K562 (cell line): ENCODE measurements at regions not wholly inside any gene's neighbourhood (a gene's known extent, or its start where the extent isn't known, plus 50 kb on each side); places are given as distances from the start of the nearest gene placed in this dataset.

Source experiments
- ATAC-seq: fragments of 200-7000 bp; cut with Tn5 transposase; 3 replicates; pipeline ENCODE4 v1.9.1; 2020; ENCODE audit warnings: moderate library complexity
- BruUV-seq: library from RNA; stranded (reverse); fragments of 400-500 nt; replicated peaks from 2 replicates; lab custom pipeline; 2021; lab: Mats Ljungman, UMichigan
- CTCF ChIA-PET: fragments of 300-600 bp; formaldehyde crosslinking; extraction: SDS; loops from one replicate; lab custom pipeline; 2021; ENCODE audit warnings: low intra/inter-chr PET ratio; lab: Yijun Ruan, JAX
- POLR2A ChIA-PET: fragments of 300-600, 350-650 bp; sonication (Branson Sonifier 250); formaldehyde crosslinking; extraction: SDS; loops from one replicate; lab custom pipeline; 2021; ENCODE audit warnings: antibody characterized with exemption, inconsistent platforms; lab: Yijun Ruan, JAX
- DNase-seq, 4 experiments: peaks; one replicate each; pipeline versions ENCODE4 v3.0.0 to v3.0.0-alpha.2; 2011 to 2018; ENCODE audit warnings: low spot score in 3 of 4, mixed read lengths in 3 of 4; ENCODE audit errors: extremely low read depth in 1 of 4
- FAIRE-seq: peaks from 2 replicates; lab custom pipeline; 2011; peaks lifted over from hg19 to GRCh38; lab: Jason Lieb, UNC
- H2AFZ ChIP-seq: 2 replicates; pipeline ENCODE4 v1.6.0; 2011; ENCODE audit warnings: low read depth, low read length, control low read depth, inconsistent platforms
- H3K27ac ChIP-seq: fragments of 200-600 bp; 3 replicates; pipeline ENCODE4 v1.8.0; 2011; ENCODE audit warnings: low read depth, mild to moderate bottlenecking, control low read depth, inconsistent platforms, low read length, moderate library complexity, mixed read lengths; ENCODE audit errors: extremely low read depth
- H3K27me3 ChIP-seq, 2 experiments: fragments of 300-600 bp in 1 of 2; 2 replicates in 1 of 2; 3 replicates in 1 of 2; pipeline versions ENCODE4 v1.6.0 to v1.8.0; 2011; ENCODE audit warnings: inconsistent platforms in 2 of 2, low read length in 2 of 2, mild to moderate bottlenecking in 1 of 2, mixed read lengths in 1 of 2, moderate library complexity in 1 of 2; ENCODE audit not compliant: control insufficient read depth in 2 of 2, insufficient read depth in 2 of 2
- H3K36me3 ChIP-seq: fragments of 300-600 bp; 3 replicates; pipeline ENCODE4 v1.8.0; 2011; ENCODE audit warnings: mild to moderate bottlenecking, low read length, inconsistent platforms; ENCODE audit not compliant: control insufficient read depth, insufficient read depth
- H3K4me1 ChIP-seq, 2 experiments: fragments of 200-600 bp in 1 of 2; replicated peaks in 1 of 2; 2 replicates in 1 of 2; 3 replicates in 1 of 2; pipeline versions ENCODE4 v1.5.1 to v1.8.0; 2011; ENCODE audit warnings: inconsistent platforms in 2 of 2, low read length in 2 of 2, mild to moderate bottlenecking in 1 of 2, mixed read lengths in 1 of 2, moderate library complexity in 1 of 2; ENCODE audit not compliant: control insufficient read depth in 2 of 2, insufficient read depth in 2 of 2
- H3K4me2 ChIP-seq: 2 replicates; pipeline ENCODE4 v1.6.1; 2011; ENCODE audit warnings: low read length, control low read depth, inconsistent platforms, mixed read lengths; ENCODE audit not compliant: insufficient read depth
- H3K4me3 ChIP-seq: fragments of 200-600 bp; sonication (generic), shearing (Covaris generic); 2 replicates; pipeline ENCODE4 v1.5.1; 2016; ENCODE audit warnings: control low read depth, inconsistent platforms
- H3K79me2 ChIP-seq: fragments of 200-600 bp; 3 replicates; pipeline ENCODE4 v1.8.0; 2011; ENCODE audit warnings: low read length, inconsistent platforms; ENCODE audit not compliant: control insufficient read depth, insufficient read depth
- H3K9ac ChIP-seq, 2 experiments: 2 replicates each; pipeline versions ENCODE4 v1.6.0 to v1.6.1; 2011; ENCODE audit warnings: low read depth in 2 of 2, low read length in 2 of 2, control low read depth in 1 of 2, inconsistent platforms in 1 of 2, mild to moderate bottlenecking in 1 of 2, mixed read lengths in 1 of 2; ENCODE audit not compliant: insufficient read depth in 1 of 2
- H3K9me1 ChIP-seq: one replicate; pipeline ENCODE4 v1.6.0; 2011; ENCODE audit warnings: inconsistent platforms, mild to moderate bottlenecking, low read length, moderate library complexity; ENCODE audit not compliant: control insufficient read depth, insufficient read depth
- H3K9me3 ChIP-seq: replicated peaks from 2 replicates; pipeline ENCODE4 v1.5.1; 2011; ENCODE audit warnings: low read depth, low read length, inconsistent platforms; ENCODE audit not compliant: control insufficient read depth, insufficient read depth
- H4K20me1 ChIP-seq: replicated peaks from 2 replicates; pipeline ENCODE4 v1.6.1; 2011; ENCODE audit warnings: low read length, inconsistent platforms, mixed read lengths; ENCODE audit not compliant: control insufficient read depth, insufficient read depth
- ATF3 ChIP-seq, 2 experiments: fragments of 450-650 bp in 1 of 2; sonication (generic) in 1 of 2; formaldehyde crosslinking in 1 of 2; IDR thresholded peaks in 1 of 2; conservative IDR thresholded peaks in 1 of 2; 2 replicates each; pipeline versions ENCODE4 v1.6.1 to v1.8.1; 2016 to 2023; ENCODE audit warnings: mild to moderate bottlenecking in 2 of 2, moderate library complexity in 2 of 2, inconsistent platforms in 1 of 2, missing genetic modification reagents in 1 of 2
- MEIS2 ChIP-seq: fragments of 450-650 bp; IDR thresholded peaks from 2 replicates; pipeline ENCODE4 v1.6.1; 2014; ENCODE audit warnings: mild to moderate bottlenecking; ENCODE audit not compliant: partially characterized antibody
- NFIC ChIP-seq: fragments of 450-650 bp; IDR thresholded peaks from 2 replicates; pipeline ENCODE4 v1.6.1; 2017; ENCODE audit warnings: mild to moderate bottlenecking, inconsistent platforms
- NR4A1 ChIP-seq, 2 experiments: fragments of 250-450 bp in 1 of 2; fragments of 450-650 bp in 1 of 2; sonication (Bioruptor Pico) in 1 of 2; IDR thresholded peaks; 2 replicates each; pipeline versions ENCODE4 v1.4.0 to v1.6.1; 2016 to 2020; ENCODE audit warnings: mild to moderate bottlenecking in 2 of 2, missing compliant biosample characterization in 1 of 2, missing genetic modification characterization in 1 of 2, moderate library complexity in 1 of 2
- SAFB ChIP-seq: fragments of 200-400 bp; formaldehyde crosslinking; IDR thresholded peaks from 2 replicates; pipeline ENCODE4 v1.6.1; 2017; ENCODE audit warnings: low read depth, low read length, borderline replicate concordance
- ZNF511 ChIP-seq: sonication (generic); formaldehyde crosslinking; IDR thresholded peaks from 2 replicates; pipeline ENCODE4 v1.8.0; 2022; ENCODE audit warnings: mild to moderate bottlenecking, missing genetic modification reagents
- WGBS: fragments of 100-300 bp; shearing (Covaris generic); methylation state at CpG from one replicate; pipeline ENCODE4 v1.1.6; 2016; ENCODE audit warnings: low coverage, mixed read lengths; ENCODE audit not compliant: insufficient coverage; ENCODE audit errors: missing lambda C conversion rate; 5-methylcytosine and 5-hydroxymethylcytosine counted together
- in situ Hi-C: fragments of 300-500 bp; cut with MboI; formaldehyde crosslinking; loops from 4 replicates; pipeline ENCODE4 v1.15.0; 2018; ENCODE audit warnings: inconsistent platforms, mixed read lengths
- intact Hi-C: fragments of 100-400 bp; cut with micrococcal nuclease; formaldehyde crosslinking; loops from 2 replicates; pipeline ENCODE4 v1.14.2; 2022

- Histone ChIP-seq H3K9me3 (no peaks in the 10 kb centered on the region), H3K9me1 (no peaks in the 10 kb centered on the region), H3K9ac (no peak overlapping the region), H3K27me3 (peaks cover 0 to 2% of the 10 kb centered on the region in 2 experiments; a peak in 4 of 5 replicates), H3K27ac (no peak overlapping the region), H2AFZ (no peak overlapping the region), H3K36me3 (no peaks in the 10 kb centered on the region), H3K4me3 (no peak overlapping the region), H4K20me1 (no peaks in the 10 kb centered on the region; the same call in 1 of the 2 replicates), H3K4me1 (no peaks in the 10 kb centered on the region), H3K79me2 (no peaks in the 10 kb centered on the region), H3K4me2 (no peak overlapping the region)
- POLR2A ChIA-PET = no interaction called here
- DNase-seq (no peak), ATAC-seq (no peak), FAIRE-seq (no peak)
- no TSS peak for BruUV-seq
- intact Hi-C loops (no loop called here), in situ Hi-C loops (no loop called here)
- CTCF ChIA-PET = no interaction called here
- peak; percentile 16; the same call in 1 of the 2 replicates for TF ChIP-seq NFIC
- no peak for TF ChIP-seq MEIS2
- WGBS = 0% methylated on average over 1 of the region's 1 CpG
Observed at GRCh38 chr4:56224641-56225040, 162.7 kb downstream of the AASDH start.

GRCh38 chr4:56222514-56222913 is 164.8 kb downstream of the AASDH start:
- CTCF ChIA-PET = no interaction called here
- Histone ChIP-seq H3K9me3 (no peaks in the 10 kb centered on the region), H3K79me2 (no peaks in the 10 kb centered on the region), H3K4me2 (no peak overlapping the region), H3K27me3 (peaks cover 4% of the 10 kb centered on the region in 2 experiments), H3K27ac (no peak overlapping the region), H3K36me3 (no peaks in the 10 kb centered on the region), H2AFZ (no peak overlapping the region)
- FAIRE-seq = no peak
- intact Hi-C loops (no loop called here), in situ Hi-C loops (no loop called here)
- DNase-seq = no peak
- ATAC-seq = no peak
- no TSS peak for BruUV-seq
- POLR2A ChIA-PET = no interaction called here
- TF ChIP-seq ATF3 (IDR thresholded peaks at IDR 0.05) (0 out of 2 replicates have a peak, but pooled peaks have one; percentile 12), ATF3 (CRISPR knock-in tag; conservative IDR thresholded peaks at IDR 0.05) (no peak), ZNF511 (CRISPR knock-in tag) (no peak), NR4A1 (CRISPR knock-in tag; IDR thresholded peaks at IDR 0.05) (no peak), NR4A1 (tag; IDR thresholded peaks at IDR 0.05) (no peak), SAFB (no peak)
- TF ChIP-seq, all 486 proteins: peak for 1
- Histone ChIP-seq H3K9ac (no peak overlapping the region), H3K4me1 (no peaks in the 10 kb centered on the region), H3K9me1 (no peaks in the 10 kb centered on the region), H3K4me3 (no peak overlapping the region), H4K20me1 (no peaks in the 10 kb centered on the region; the same call in 1 of the 2 replicates)
- 4% methylated on average over 6 of the region's 6 CpGs for WGBS
